ENCODE measurements at regions not wholly inside any gene's neighbourhood (a gene's known extent, or its start where the extent isn't known, plus 50 kb on each side); places are given as distances from the start of the nearest gene placed in this dataset.

DNA sequence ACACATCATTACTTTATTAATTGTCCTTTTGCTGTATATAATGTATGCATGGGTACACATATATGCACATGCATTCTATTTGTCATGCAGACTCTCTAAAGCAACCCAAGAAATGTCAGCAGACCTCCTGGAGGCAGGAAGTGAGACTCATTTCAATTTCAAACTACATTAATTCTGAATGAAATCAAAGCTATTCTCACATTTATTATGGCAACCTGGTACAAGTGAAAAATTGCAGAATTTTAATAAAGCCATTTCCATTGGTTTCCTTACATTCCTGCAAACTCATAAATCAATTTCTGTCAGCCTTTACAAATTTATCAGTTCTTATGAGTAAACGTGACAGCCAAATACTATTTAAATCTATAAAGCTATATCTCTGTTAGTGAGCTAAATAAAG, 430.4 kb upstream of the NUDT12 start:
- Histone ChIP-seq H3T11ph (ENCODE audit: low read length) (no peak overlapping the region), H2BK5ac (ENCODE audit: insufficient read length, low read length) (no peak overlapping the region), H2AK5ac (ENCODE audit: insufficient read length, low read length) (no peak overlapping the region), H4K20me1 (ENCODE audit: control insufficient read depth, insufficient read depth, insufficient read length) (no peaks in the 10 kb centered on the region), H3K4me1 (ENCODE audit: insufficient read depth, low read length) (no peaks in the 10 kb centered on the region; the same call in 1 of the 2 replicates), H3K79me2 (ENCODE audit: insufficient read depth, low read length) (no peaks in the 10 kb centered on the region), H2BK120ac (ENCODE audit: low read depth, low read length, poor library complexity, severe bottlenecking) (no peak overlapping the region), H3K18ac (ENCODE audit: insufficient read length, low read depth, low read length) (no peak overlapping the region), H3K4ac (ENCODE audit: low read depth, low read length) (no peak overlapping the region), H4K5ac (ENCODE audit: insufficient read length, low read depth, low read length) (no peak overlapping the region), H3K23ac (ENCODE audit: insufficient read length, low read depth, low read length) (no peak overlapping the region), H3K9ac (ENCODE audit: extremely low read depth, insufficient read length, low read length) (no peak overlapping the region), H3K27me3 (ENCODE audit: insufficient read depth, low read length) (no peaks in the 10 kb centered on the region), H3K14ac (ENCODE audit: insufficient read depth, low read length) (no peak overlapping the region), H2BK12ac (ENCODE audit: insufficient read length, low read depth, low read length) (no peak overlapping the region), H4K91ac (ENCODE audit: insufficient read length, low read depth, low read length) (no peak overlapping the region), H3K56ac (ENCODE audit: insufficient read length, low read depth, low read length) (no peak overlapping the region), H3K79me1 (ENCODE audit: insufficient read depth, low read depth, low read length, poor library complexity, severe bottlenecking) (no peaks in the 10 kb centered on the region), H2BK15ac (ENCODE audit: low read depth, low read length) (no peak overlapping the region), H3K27ac (ENCODE audit: insufficient read length, low read depth, low read length) (no peak overlapping the region), H2AFZ (ENCODE audit: low read length) (no peak overlapping the region), H2BK20ac (ENCODE audit: low read depth, low read length, poor library complexity, severe bottlenecking) (no peak overlapping the region), H3K9me3 (ENCODE audit: control insufficient read depth, low read depth, low read length) (no peaks in the 10 kb centered on the region), H3K23me2 (ENCODE audit: insufficient read length, low read depth, low read length, poor library complexity, severe bottlenecking) (no peaks in the 10 kb centered on the region), H3K4me2 (ENCODE audit: insufficient read depth, insufficient read length, low read length) (no peak overlapping the region), H4K8ac (replicated peaks; ENCODE audit: insufficient read length, low read depth, low read length) (no peak overlapping the region)
- Mint-ChIP-seq H3K9me3 (peaks cover 0 to 2% of the 10 kb centered on the region in 2 experiments; a peak in 2 of 5 replicates), H3K27me3 (ENCODE audit: low read depth) (no peaks in the 10 kb centered on the region), H3K4me3 (no peak overlapping the region), H3K27ac (peak overlapping the region in 2 of 3 experiments; percentile 55 to 86; a peak in 2 of 7 replicates), H3K4me1 (peaks cover 13 to 16% of the 10 kb centered on the region in 2 experiments), H3K36me3 (ENCODE audit: insufficient read depth in 1 of 3, low read depth in 3 of 3) (peaks cover 0 to under 1% (median 0%) of the 10 kb centered on the region in 3 experiments; a peak in 1 of 7 replicates)
- DNase-seq, result no peak
- TF ChIP-seq, protein P1, sequence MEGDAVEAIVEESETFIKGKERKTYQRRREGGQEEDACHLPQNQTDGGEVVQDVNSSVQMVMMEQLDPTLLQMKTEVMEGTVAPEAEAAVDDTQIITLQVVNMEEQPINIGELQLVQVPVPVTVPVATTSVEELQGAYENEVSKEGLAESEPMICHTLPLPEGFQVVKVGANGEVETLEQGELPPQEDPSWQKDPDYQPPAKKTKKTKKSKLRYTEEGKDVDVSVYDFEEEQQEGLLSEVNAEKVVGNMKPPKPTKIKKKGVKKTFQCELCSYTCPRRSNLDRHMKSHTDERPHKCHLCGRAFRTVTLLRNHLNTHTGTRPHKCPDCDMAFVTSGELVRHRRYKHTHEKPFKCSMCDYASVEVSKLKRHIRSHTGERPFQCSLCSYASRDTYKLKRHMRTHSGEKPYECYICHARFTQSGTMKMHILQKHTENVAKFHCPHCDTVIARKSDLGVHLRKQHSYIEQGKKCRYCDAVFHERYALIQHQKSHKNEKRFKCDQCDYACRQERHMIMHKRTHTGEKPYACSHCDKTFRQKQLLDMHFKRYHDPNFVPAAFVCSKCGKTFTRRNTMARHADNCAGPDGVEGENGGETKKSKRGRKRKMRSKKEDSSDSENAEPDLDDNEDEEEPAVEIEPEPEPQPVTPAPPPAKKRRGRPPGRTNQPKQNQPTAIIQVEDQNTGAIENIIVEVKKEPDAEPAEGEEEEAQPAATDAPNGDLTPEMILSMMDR (conservative IDR thresholded peaks at IDR 0.05), result no peak
- WGBS (ENCODE audit: extremely low coverage, insufficient read length, low lambda C conversion rate), result no CpG with 5 or more reads among the region's 1 CpG
